ENCODE measurements at regions not wholly inside any gene's neighbourhood (a gene's known extent, or its start where the extent isn't known, plus 50 kb on each side); places are given as distances from the start of the nearest gene placed in this dataset.

GRCh38 chr12:125919856-125920470 is 854.7 kb downstream of the AACS start:
- no peak for FAIRE-seq

GRCh38 chr12:125922330-125922729 is 857.1 kb downstream of the AACS start:
- no peak for FAIRE-seq

- no peak for FAIRE-seq
These were observed 871.3 kb downstream of the AACS start for GRCh38 chr12:125936502-125936901.

- no peak for FAIRE-seq
These were observed 879.2 kb downstream of the AACS start for GRCh38 chr12:125944446-125944845.

- no peak for FAIRE-seq
These were observed 884.2 kb downstream of the AACS start for GRCh38 chr12:125949471-125949870.

- no peak for FAIRE-seq
These were observed 889.1 kb downstream of the AACS start for GRCh38 chr12:125954362-125954761.

- FAIRE-seq = no peak
These were observed 891.0 kb downstream of the AACS start for GRCh38 chr12:125956186-125956585.

GRCh38 chr12:125966641-125967040 is 901.4 kb downstream of the AACS start:
- FAIRE-seq = no peak

GRCh38 chr12:125968413-125968812 is 903.2 kb downstream of the AACS start:
- FAIRE-seq = no peak

GRCh38 chr12:125971981-125972380 is 906.7 kb downstream of the AACS start:
- FAIRE-seq = no peak

- no peak for FAIRE-seq
These were observed 913.1 kb downstream of the AACS start for GRCh38 chr12:125978286-125978685.

- FAIRE-seq = no peak
These were observed 916.5 kb downstream of the AACS start for GRCh38 chr12:125981610-125982253.

- FAIRE-seq = peak; percentile 29
These were observed 918.0 kb downstream of the AACS start for GRCh38 chr12:125983094-125983783.

- no peak for FAIRE-seq
These were observed 918.7 kb downstream of the AACS start for GRCh38 chr12:125983784-125984500.

GRCh38 chr12:125988545-125988944 is 923.3 kb downstream of the AACS start:
- FAIRE-seq = no peak

- FAIRE-seq = no peak
These were observed 924.5 kb downstream of the AACS start for GRCh38 chr12:125989696-125990095.

GRCh38 chr12:125996443-125996842 is 931.2 kb downstream of the AACS start:
- FAIRE-seq = no peak

GRCh38 chr12:125999628-126000027 is 934.4 kb downstream of the AACS start:
- no peak for FAIRE-seq

- no peak for FAIRE-seq
These were observed 954.1 kb downstream of the AACS start for GRCh38 chr12:126019385-126019784.

- FAIRE-seq = no peak
These were observed 956.4 kb downstream of the AACS start for GRCh38 chr12:126021675-126022074.

- FAIRE-seq = no peak
These were observed 962.6 kb downstream of the AACS start for GRCh38 chr12:126027825-126028224.

- FAIRE-seq = no peak
These were observed 965.3 kb downstream of the AACS start for GRCh38 chr12:126030573-126030972.

GRCh38 chr12:126033751-126034150 is 968.5 kb downstream of the AACS start:
- peak; percentile 50 for FAIRE-seq

All from endometrium (tissue), 2 donors.